CD4-positive, alpha-beta T cell treated with Interleukin-10 for 1 hour (primary cell): ENCODE measurements at regions not wholly inside any gene's neighbourhood (a gene's known extent, or its start where the extent isn't known, plus 50 kb on each side); places are given as distances from the start of the nearest gene placed in this dataset.

Source experiments
- DNase-seq: peaks from one replicate; pipeline ENCODE4 v3.0.0-alpha.2; 2020

GRCh38 chr5:165244407-165244806, 1739.0 kb downstream of the MAT2B start:
- no peak for DNase-seq

GRCh38 chr5:165258197-165258771, 1752.9 kb downstream of the MAT2B start:
- no peak for DNase-seq

GRCh38 chr5:165260426-165260825, 1755.0 kb downstream of the MAT2B start:
- DNase-seq, result no peak

- DNase-seq, result no peak
Observed at GRCh38 chr5:165263536-165263935, 1758.1 kb downstream of the MAT2B start.

GRCh38 chr5:165266939-165267338, 1761.5 kb downstream of the MAT2B start:
- DNase-seq, result no peak

GRCh38 chr5:165272436-165272835, 1767.0 kb downstream of the MAT2B start:
- DNase-seq, result no peak

GRCh38 chr5:165277661-165278060, 1772.2 kb downstream of the MAT2B start:
- DNase-seq, result no peak

GRCh38 chr5:165282491-165282890, 1777.1 kb downstream of the MAT2B start:
- DNase-seq, result no peak

GRCh38 chr5:165286692-165287091, 1781.3 kb downstream of the MAT2B start:
- no peak for DNase-seq

GRCh38 chr5:165290535-165290934, 1785.1 kb downstream of the MAT2B start:
- DNase-seq, result no peak

- no peak for DNase-seq
Observed at GRCh38 chr5:165296401-165297130, 1791.1 kb downstream of the MAT2B start.

- DNase-seq, result no peak
Observed at GRCh38 chr5:165304193-165304827, 1798.9 kb downstream of the MAT2B start.

- no peak for DNase-seq
Observed at GRCh38 chr5:165305596-165305995, 1800.2 kb downstream of the MAT2B start.

GRCh38 chr5:165309446-165309845, 1804.0 kb downstream of the MAT2B start:
- DNase-seq, result no peak

GRCh38 chr5:165310031-165310430, 1804.6 kb downstream of the MAT2B start:
- no peak for DNase-seq

- DNase-seq, result no peak
Observed at GRCh38 chr5:165321912-165322311, 1816.5 kb downstream of the MAT2B start.

GRCh38 chr5:165325221-165325620, 1819.8 kb downstream of the MAT2B start:
- no peak for DNase-seq

GRCh38 chr5:165327631-165328030, 1822.2 kb downstream of the MAT2B start:
- no peak for DNase-seq

GRCh38 chr5:165328846-165329245, 1823.4 kb downstream of the MAT2B start:
- no peak for DNase-seq

GRCh38 chr5:165333623-165334022, 1828.2 kb downstream of the MAT2B start:
- no peak for DNase-seq

GRCh38 chr5:165334201-165334600, 1828.8 kb downstream of the MAT2B start:
- DNase-seq, result no peak

GRCh38 chr5:165349735-165350134, 1844.3 kb downstream of the MAT2B start:
- no peak for DNase-seq

- no peak for DNase-seq
Observed at GRCh38 chr5:165351342-165351741, 1845.9 kb downstream of the MAT2B start.

GRCh38 chr5:165360366-165360765, 1854.9 kb downstream of the MAT2B start:
- no peak for DNase-seq
